H1 (cell line): ENCODE measurements at regions not wholly inside any gene's neighbourhood (a gene's known extent, or its start where the extent isn't known, plus 50 kb on each side); places are given as distances from the start of the nearest gene placed in this dataset.

Experiments used
- FOSL1 ChIP-seq: IDR thresholded peaks from 2 replicates; pipeline ENCODE4 v1.6.1; 2011; ENCODE audit warnings: mild to moderate bottlenecking, low read depth, low read length, moderate library complexity; ENCODE audit not compliant: insufficient read depth
- GTF2F1 ChIP-seq: IDR thresholded peaks from 2 replicates; pipeline ENCODE4 v1.6.1; 2012; ENCODE audit warnings: low read depth, low read length, improper control_type of control experiment, borderline replicate concordance
- KDM1A ChIP-seq: fragments of 200-600, 300-600 bp; sonication (generic); IDR thresholded peaks from 2 replicates; pipeline ENCODE4 v1.7.1; 2016; ENCODE audit warnings: mild to moderate bottlenecking, low read length, borderline replicate concordance
- KDM5A ChIP-seq: fragments of 200-600 bp; IDR thresholded peaks from 2 replicates; pipeline ENCODE4 v1.7.1; 2012; ENCODE audit warnings: mild to moderate bottlenecking, low read length, inconsistent platforms, mixed read lengths
- SIX5 ChIP-seq: IDR thresholded peaks from 2 replicates; pipeline ENCODE4 v1.6.1; 2011; ENCODE audit warnings: mild to moderate bottlenecking, low read depth, low read length
- SP1 ChIP-seq: IDR thresholded peaks from 2 replicates; pipeline ENCODE4 v1.6.1; 2011; ENCODE audit warnings: low read depth, low read length
- SP4 ChIP-seq: IDR thresholded peaks from 2 replicates; pipeline ENCODE4 v1.6.1; 2012; ENCODE audit warnings: low read length, inconsistent platforms
- SUZ12 ChIP-seq: fragments of 200-600 bp; sonication (generic); IDR thresholded peaks from 2 replicates; pipeline ENCODE4 v1.6.1; 2012; ENCODE audit warnings: mild to moderate bottlenecking, inconsistent platforms, low read length, moderate library complexity, mixed read lengths
- ZNF274 ChIP-seq: IDR thresholded peaks from 2 replicates; pipeline ENCODE4 v1.7.0; 2012; ENCODE audit warnings: low read length, borderline replicate concordance; ENCODE audit errors: extremely low read depth
- TF ChIP-seq, protein P1 (sequence below): fragments of 300-600 bp; sonication (generic); IDR thresholded peaks from 2 replicates; pipeline ENCODE4 v1.7.1; 2012; ENCODE audit warnings: low read length, moderate library complexity, mild to moderate bottlenecking, inconsistent platforms; ENCODE audit not compliant: insufficient replicate concordance
- TF ChIP-seq, protein P2 (sequence below): IDR thresholded peaks from 2 replicates; pipeline ENCODE4 v1.6.1; 2011; ENCODE audit warnings: low read depth, mild to moderate bottlenecking, low read length; ENCODE audit not compliant: insufficient read depth

DNA sequence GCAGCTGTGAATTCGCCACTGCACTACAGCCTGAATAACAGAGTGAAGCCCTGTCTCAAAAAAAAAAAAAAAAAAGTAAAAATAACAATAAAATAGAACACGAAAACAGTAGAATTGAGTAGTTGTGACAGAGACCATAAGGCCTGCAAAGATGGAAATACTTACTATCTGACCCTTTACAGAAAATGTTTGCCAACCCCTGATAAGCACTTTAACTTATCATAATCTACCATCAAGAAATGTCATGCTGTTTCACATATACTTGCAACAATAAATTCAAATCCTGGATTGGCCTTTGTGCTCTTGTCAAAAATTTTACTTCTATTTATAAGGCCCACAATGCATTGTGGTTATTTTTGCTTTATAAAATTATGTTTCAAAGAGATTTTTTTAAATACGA, 75.5 kb downstream of the ING2 start (continued):
- TF ChIP-seq, protein P1, sequence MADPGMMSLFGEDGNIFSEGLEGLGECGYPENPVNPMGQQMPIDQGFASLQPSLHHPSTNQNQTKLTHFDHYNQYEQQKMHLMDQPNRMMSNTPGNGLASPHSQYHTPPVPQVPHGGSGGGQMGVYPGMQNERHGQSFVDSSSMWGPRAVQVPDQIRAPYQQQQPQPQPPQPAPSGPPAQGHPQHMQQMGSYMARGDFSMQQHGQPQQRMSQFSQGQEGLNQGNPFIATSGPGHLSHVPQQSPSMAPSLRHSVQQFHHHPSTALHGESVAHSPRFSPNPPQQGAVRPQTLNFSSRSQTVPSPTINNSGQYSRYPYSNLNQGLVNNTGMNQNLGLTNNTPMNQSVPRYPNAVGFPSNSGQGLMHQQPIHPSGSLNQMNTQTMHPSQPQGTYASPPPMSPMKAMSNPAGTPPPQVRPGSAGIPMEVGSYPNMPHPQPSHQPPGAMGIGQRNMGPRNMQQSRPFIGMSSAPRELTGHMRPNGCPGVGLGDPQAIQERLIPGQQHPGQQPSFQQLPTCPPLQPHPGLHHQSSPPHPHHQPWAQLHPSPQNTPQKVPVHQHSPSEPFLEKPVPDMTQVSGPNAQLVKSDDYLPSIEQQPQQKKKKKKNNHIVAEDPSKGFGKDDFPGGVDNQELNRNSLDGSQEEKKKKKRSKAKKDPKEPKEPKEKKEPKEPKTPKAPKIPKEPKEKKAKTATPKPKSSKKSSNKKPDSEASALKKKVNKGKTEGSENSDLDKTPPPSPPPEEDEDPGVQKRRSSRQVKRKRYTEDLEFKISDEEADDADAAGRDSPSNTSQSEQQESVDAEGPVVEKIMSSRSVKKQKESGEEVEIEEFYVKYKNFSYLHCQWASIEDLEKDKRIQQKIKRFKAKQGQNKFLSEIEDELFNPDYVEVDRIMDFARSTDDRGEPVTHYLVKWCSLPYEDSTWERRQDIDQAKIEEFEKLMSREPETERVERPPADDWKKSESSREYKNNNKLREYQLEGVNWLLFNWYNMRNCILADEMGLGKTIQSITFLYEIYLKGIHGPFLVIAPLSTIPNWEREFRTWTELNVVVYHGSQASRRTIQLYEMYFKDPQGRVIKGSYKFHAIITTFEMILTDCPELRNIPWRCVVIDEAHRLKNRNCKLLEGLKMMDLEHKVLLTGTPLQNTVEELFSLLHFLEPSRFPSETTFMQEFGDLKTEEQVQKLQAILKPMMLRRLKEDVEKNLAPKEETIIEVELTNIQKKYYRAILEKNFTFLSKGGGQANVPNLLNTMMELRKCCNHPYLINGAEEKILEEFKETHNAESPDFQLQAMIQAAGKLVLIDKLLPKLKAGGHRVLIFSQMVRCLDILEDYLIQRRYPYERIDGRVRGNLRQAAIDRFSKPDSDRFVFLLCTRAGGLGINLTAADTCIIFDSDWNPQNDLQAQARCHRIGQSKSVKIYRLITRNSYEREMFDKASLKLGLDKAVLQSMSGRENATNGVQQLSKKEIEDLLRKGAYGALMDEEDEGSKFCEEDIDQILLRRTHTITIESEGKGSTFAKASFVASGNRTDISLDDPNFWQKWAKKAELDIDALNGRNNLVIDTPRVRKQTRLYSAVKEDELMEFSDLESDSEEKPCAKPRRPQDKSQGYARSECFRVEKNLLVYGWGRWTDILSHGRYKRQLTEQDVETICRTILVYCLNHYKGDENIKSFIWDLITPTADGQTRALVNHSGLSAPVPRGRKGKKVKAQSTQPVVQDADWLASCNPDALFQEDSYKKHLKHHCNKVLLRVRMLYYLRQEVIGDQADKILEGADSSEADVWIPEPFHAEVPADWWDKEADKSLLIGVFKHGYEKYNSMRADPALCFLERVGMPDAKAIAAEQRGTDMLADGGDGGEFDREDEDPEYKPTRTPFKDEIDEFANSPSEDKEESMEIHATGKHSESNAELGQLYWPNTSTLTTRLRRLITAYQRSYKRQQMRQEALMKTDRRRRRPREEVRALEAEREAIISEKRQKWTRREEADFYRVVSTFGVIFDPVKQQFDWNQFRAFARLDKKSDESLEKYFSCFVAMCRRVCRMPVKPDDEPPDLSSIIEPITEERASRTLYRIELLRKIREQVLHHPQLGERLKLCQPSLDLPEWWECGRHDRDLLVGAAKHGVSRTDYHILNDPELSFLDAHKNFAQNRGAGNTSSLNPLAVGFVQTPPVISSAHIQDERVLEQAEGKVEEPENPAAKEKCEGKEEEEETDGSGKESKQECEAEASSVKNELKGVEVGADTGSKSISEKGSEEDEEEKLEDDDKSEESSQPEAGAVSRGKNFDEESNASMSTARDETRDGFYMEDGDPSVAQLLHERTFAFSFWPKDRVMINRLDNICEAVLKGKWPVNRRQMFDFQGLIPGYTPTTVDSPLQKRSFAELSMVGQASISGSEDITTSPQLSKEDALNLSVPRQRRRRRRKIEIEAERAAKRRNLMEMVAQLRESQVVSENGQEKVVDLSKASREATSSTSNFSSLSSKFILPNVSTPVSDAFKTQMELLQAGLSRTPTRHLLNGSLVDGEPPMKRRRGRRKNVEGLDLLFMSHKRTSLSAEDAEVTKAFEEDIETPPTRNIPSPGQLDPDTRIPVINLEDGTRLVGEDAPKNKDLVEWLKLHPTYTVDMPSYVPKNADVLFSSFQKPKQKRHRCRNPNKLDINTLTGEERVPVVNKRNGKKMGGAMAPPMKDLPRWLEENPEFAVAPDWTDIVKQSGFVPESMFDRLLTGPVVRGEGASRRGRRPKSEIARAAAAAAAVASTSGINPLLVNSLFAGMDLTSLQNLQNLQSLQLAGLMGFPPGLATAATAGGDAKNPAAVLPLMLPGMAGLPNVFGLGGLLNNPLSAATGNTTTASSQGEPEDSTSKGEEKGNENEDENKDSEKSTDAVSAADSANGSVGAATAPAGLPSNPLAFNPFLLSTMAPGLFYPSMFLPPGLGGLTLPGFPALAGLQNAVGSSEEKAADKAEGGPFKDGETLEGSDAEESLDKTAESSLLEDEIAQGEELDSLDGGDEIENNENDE = no peak
- TF ChIP-seq SIX5 (no peak), KDM5A (no peak), SP4 (no peak), FOSL1 (no peak), SUZ12 (no peak), ZNF274 (no peak), SP1 (no peak), KDM1A (no peak), GTF2F1 (no peak)
- TF ChIP-seq, protein P2, sequence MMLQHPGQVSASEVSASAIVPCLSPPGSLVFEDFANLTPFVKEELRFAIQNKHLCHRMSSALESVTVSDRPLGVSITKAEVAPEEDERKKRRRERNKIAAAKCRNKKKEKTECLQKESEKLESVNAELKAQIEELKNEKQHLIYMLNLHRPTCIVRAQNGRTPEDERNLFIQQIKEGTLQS = no peak
